Testis (tissue), 2 donors: ENCODE measurements at regions not wholly inside any gene's neighbourhood (a gene's known extent, or its start where the extent isn't known, plus 50 kb on each side); places are given as distances from the start of the nearest gene placed in this dataset.

Experiments
- DNase-seq: peaks from one replicate; pipeline ENCODE4 v3.0.0-alpha.2; 2019
- H3K27ac ChIP-seq, 2 donors: fragments of 200-600 bp; sonication (generic); one replicate each; pipeline ENCODE4 v1.5.1; 2019
- H3K27me3 ChIP-seq: fragments of 200-600 bp; sonication (generic); one replicate; pipeline ENCODE4 v1.5.1; 2019
- H3K36me3 ChIP-seq: fragments of 200-600 bp; sonication (generic); one replicate; pipeline ENCODE4 v1.5.1; 2017; ENCODE audit warnings: low read depth; ENCODE audit errors: missing control alignments
- H3K4me1 ChIP-seq: fragments of 200-600 bp; sonication (generic); one replicate; pipeline ENCODE4 v1.5.1; 2019
- H3K4me3 ChIP-seq, 2 donors: fragments of 200-600 bp; sonication (generic); one replicate each; pipeline ENCODE4 v1.5.1; 2017 to 2019
- H3K9me3 ChIP-seq: fragments of 200-600 bp; sonication (generic); one replicate; pipeline ENCODE4 v1.5.1; 2017
- POLR2A ChIP-seq: fragments of 450-650 bp; IDR thresholded peaks from one replicate; pipeline ENCODE4 v1.6.1; 2017; ENCODE audit warnings: antibody characterized with exemption, mild to moderate bottlenecking, moderate library complexity
- WGBS, 2 donors: methylation state at CpG; one replicate each; pipeline ENCODE4 v1.1.5; 2018; 5-methylcytosine and 5-hydroxymethylcytosine counted together
- intact Hi-C: fragments of 100-400 bp; cut with DNase I; formaldehyde crosslinking; loops from one replicate; pipeline ENCODE4 v1.15.1; 2023; ENCODE audit warnings: low total_unique reads
- TF ChIP-seq, protein P1 (sequence below), 3 experiments: fragments of 450-650 bp in 2 of 3; fragments of 200-600 bp in 1 of 3; sonication (generic) in 1 of 3; IDR thresholded peaks; one replicate each; pipeline ENCODE4 v1.5.1; 2016 to 2019; ENCODE audit warnings: antibody characterized with exemption in 3 of 3, mild to moderate bottlenecking in 2 of 3, moderate library complexity in 1 of 3

- DNase-seq: no peak
Observed at GRCh38 chr2:43078301-43078700, 148.1 kb downstream of the ZFP36L2 start.

DNA sequence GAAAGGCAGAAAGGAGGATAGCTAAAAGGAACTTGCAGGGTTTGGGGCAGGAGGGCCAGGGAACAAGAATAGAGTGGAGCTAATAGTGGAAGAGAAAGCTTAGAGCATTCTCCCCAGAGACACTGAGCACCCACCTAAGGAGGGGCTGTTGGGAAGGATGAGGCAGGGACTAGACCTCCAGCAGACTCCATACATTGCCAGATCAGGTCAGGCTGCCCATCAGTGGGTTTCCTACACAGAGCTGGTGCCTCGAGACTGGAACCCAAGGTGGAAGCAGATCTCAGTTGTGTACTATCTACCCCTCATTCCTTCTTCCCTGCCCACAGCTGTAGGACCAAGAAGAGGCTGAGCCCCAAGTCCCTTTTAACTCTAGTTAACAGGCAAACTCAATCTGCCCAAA lies 148.5 kb downstream of the ZFP36L2 start:
- H3K27ac ChIP-seq: no peak overlapping the region
- intact Hi-C loops: no loop called here
- H3K27me3 ChIP-seq: no peaks in the 10 kb centered on the region
- H3K4me3 ChIP-seq: no peak overlapping the region
- DNase-seq: no peak
- no peaks in the 10 kb centered on the region for H3K9me3 ChIP-seq
- peaks cover 42% of the 10 kb centered on the region for H3K4me1 ChIP-seq
- TF ChIP-seq, protein P1, sequence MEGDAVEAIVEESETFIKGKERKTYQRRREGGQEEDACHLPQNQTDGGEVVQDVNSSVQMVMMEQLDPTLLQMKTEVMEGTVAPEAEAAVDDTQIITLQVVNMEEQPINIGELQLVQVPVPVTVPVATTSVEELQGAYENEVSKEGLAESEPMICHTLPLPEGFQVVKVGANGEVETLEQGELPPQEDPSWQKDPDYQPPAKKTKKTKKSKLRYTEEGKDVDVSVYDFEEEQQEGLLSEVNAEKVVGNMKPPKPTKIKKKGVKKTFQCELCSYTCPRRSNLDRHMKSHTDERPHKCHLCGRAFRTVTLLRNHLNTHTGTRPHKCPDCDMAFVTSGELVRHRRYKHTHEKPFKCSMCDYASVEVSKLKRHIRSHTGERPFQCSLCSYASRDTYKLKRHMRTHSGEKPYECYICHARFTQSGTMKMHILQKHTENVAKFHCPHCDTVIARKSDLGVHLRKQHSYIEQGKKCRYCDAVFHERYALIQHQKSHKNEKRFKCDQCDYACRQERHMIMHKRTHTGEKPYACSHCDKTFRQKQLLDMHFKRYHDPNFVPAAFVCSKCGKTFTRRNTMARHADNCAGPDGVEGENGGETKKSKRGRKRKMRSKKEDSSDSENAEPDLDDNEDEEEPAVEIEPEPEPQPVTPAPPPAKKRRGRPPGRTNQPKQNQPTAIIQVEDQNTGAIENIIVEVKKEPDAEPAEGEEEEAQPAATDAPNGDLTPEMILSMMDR (IDR thresholded peaks at IDR 0.05): no peak
- no peak for TF ChIP-seq POLR2A
- no peaks in the 10 kb centered on the region for H3K36me3 ChIP-seq
- WGBS, 2 donors: 80% methylated on average over 1 of the region's 1 CpG; no CpG with 5 or more reads in 1 of the 2 donors

More at GRCh38 chr2:43078301-43078700, 148.1 kb downstream of the ZFP36L2 start:
- TF ChIP-seq, protein P1 (IDR thresholded peaks at IDR 0.05): no peak
- no peak for TF ChIP-seq POLR2A
- Histone ChIP-seq H3K4me3 (no peak overlapping the region), H3K36me3 (no peaks in the 10 kb centered on the region), H3K27ac (no peak overlapping the region), H3K27me3 (no peaks in the 10 kb centered on the region), H3K4me1 (peaks cover 44% of the 10 kb centered on the region), H3K9me3 (no peaks in the 10 kb centered on the region)
- intact Hi-C loops: no loop called here
- WGBS, 2 donors: 83 to 93% methylated on average over 5 of the region's 5 CpGs

- TF ChIP-seq, protein P1 (IDR thresholded peaks at IDR 0.05): no peak
- TF ChIP-seq POLR2A: no peak
- Histone ChIP-seq H3K4me3 (no peak overlapping the region), H3K9me3 (no peaks in the 10 kb centered on the region), H3K36me3 (no peaks in the 10 kb centered on the region), H3K27ac (peak overlapping the region in 1 of 2 donors; percentile 81), H3K27me3 (no peaks in the 10 kb centered on the region), H3K4me1 (peaks cover 36% of the 10 kb centered on the region)
- DNase-seq: no peak
- 84 to 96% methylated on average over 5 of the region's 5 CpGs for WGBS, 2 donors
- intact Hi-C loops: no loop called here
Observed at GRCh38 chr2:43076676-43077075, 149.7 kb downstream of the ZFP36L2 start.

DNA sequence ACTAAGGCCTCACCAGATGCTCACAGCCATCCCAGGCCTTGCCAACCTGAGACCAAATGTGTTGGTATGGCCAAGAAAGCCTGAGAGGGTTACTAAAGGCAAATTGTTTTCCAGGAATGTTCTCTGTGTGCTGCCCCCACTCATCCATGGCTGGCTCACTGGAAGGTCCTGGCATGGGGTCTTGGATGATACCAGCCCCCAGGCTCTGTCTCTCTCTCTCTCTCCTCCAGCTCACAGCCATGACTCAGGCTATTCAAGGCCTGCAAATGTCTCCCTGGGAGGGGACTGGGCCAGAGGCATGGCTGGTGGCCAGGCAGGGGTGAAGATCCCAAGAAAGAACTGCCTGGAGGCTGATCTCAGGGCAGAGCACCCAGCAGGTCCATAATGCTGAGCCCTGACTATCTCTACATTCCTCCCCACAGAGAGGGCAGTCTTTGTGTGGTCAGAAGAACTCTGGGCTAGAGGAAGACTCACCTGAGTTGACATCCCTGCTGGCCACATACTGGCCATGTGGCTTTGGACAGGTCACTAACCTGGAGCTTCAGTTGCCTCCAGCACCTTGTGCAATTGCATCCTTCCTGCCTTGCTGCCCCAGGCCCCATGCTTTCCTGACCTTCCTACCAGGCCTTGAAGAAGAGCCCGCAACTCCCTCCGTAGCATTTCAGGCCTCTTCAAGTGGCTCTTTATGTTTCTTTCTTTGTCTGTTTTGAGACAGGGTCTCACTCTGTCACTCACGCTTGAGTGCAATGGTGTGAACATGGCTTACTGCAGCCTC lies 150.4 kb downstream of the ZFP36L2 start:
- Histone ChIP-seq H3K27ac (peak overlapping the region; percentile 11 to 81), H3K36me3 (no peaks in the 10 kb centered on the region), H3K4me1 (peaks cover 39% of the 10 kb centered on the region), H3K27me3 (no peaks in the 10 kb centered on the region), H3K4me3 (no peak overlapping the region), H3K9me3 (no peaks in the 10 kb centered on the region)
- 95 to 98% methylated on average over 3 of the region's 3 CpGs for WGBS, 2 donors
- TF ChIP-seq, protein P1 (IDR thresholded peaks at IDR 0.05): no peak
- no peak for TF ChIP-seq POLR2A
- intact Hi-C loops: no loop called here
- DNase-seq: no peak
